ENCODE measurements at regions not wholly inside any gene's neighbourhood (a gene's known extent, or its start where the extent isn't known, plus 50 kb on each side); places are given as distances from the start of the nearest gene placed in this dataset.

GRCh38 chr2:224309176-224309575, 92.7 kb downstream of the FAM124B start:
- Histone ChIP-seq H2BK20ac (ENCODE audit: low read length) (no peak overlapping the region), H2BK120ac (replicated peaks; ENCODE audit: low read depth, low read length) (no peak overlapping the region), H3K9me3 (ENCODE audit: insufficient read depth in 2 of 2, low read depth in 1 of 2, low read length in 1 of 2) (no peaks in the 10 kb centered on the region), H3K27ac (ENCODE audit: low read depth, low read length) (no peak overlapping the region), H2BK5ac (ENCODE audit: low read depth, low read length) (no peak overlapping the region), H2BK15ac (ENCODE audit: low read length) (no peak overlapping the region), H3K23ac (ENCODE audit: insufficient read length) (no peak overlapping the region), H2BK12ac (ENCODE audit: low read depth, low read length) (no peak overlapping the region), H3K9ac (replicated peaks in 1 of 4; ENCODE audit: extremely low read depth in 1 of 4, low read depth in 3 of 4, low read length in 3 of 4) (no peak overlapping the region), H3K56ac (replicated peaks; ENCODE audit: insufficient read length, low read depth, low read length) (no peak overlapping the region), H2AK5ac (ENCODE audit: low read depth, low read length) (no peak overlapping the region), H3K4me1 (replicated peaks in 1 of 4; ENCODE audit: control insufficient read depth in 3 of 4, insufficient read depth in 4 of 4, low read length in 3 of 4) (0 out of 7 replicates have a peak, but pooled peaks cover 0 to 4% (median 0%) of the 10 kb centered on the region in 4 experiments), H3K18ac (ENCODE audit: extremely low read depth, low read length) (no peak overlapping the region), H4K20me1 (replicated peaks in 1 of 2; ENCODE audit: control insufficient read depth in 1 of 2, insufficient read depth in 2 of 2, low read length in 2 of 2) (no peaks in the 10 kb centered on the region), H3K79me2 (ENCODE audit: control insufficient read depth in 1 of 2, insufficient read depth in 2 of 2, low read length in 2 of 2) (no peaks in the 10 kb centered on the region), H2AFZ (ENCODE audit: low read length) (no peak overlapping the region), H3K79me1 (ENCODE audit: low read depth, low read length) (no peaks in the 10 kb centered on the region), H3K14ac (ENCODE audit: insufficient read length) (no peak overlapping the region), H3K36me3 (ENCODE audit: control insufficient read depth in 2 of 4, insufficient read depth in 4 of 4, low read length in 3 of 4) (no peaks in the 10 kb centered on the region), H3K27me3 (replicated peaks in 1 of 4; ENCODE audit: control insufficient read depth in 3 of 4, extremely low read depth in 1 of 4, insufficient read depth in 3 of 4, low read length in 3 of 4) (no peaks in the 10 kb centered on the region), H4K91ac (replicated peaks; ENCODE audit: insufficient read length, low read length) (no peak overlapping the region), H4K8ac (ENCODE audit: extremely low read depth, insufficient read depth, low read length) (no peak overlapping the region), H3K23me2 (ENCODE audit: low read depth, low read length) (no peaks in the 10 kb centered on the region), H4K5ac (ENCODE audit: insufficient read length, low read depth, low read length) (no peak overlapping the region), H3K4ac (replicated peaks; ENCODE audit: insufficient read length, low read depth, low read length) (no peak overlapping the region), H3K4me3 (ENCODE audit: extremely low read depth in 1 of 4, insufficient read depth in 2 of 4, low read depth in 3 of 4, low read length in 4 of 4) (no peak overlapping the region), H3K4me2 (ENCODE audit: insufficient read depth in 1 of 2, low read depth in 2 of 2, low read length in 2 of 2) (no peak overlapping the region)
- WGBS, 2 experiments (ENCODE audit: extremely low coverage in 1 of 2, insufficient coverage in 1 of 2, insufficient read length in 1 of 2, insufficient replicate concordance in 2 of 2, low coverage in 1 of 2, low lambda C conversion rate in 2 of 2, missing lambda C conversion rate in 1 of 2): 98% methylated on average over 4 of the region's 4 CpGs; no CpG with 5 or more reads in 1 of the 2 experiments
- no peak for FAIRE-seq
- ChIA-PET CTCF (ENCODE audit: partially characterized antibody) (interaction anchor here (1.0 to 2.7 kb wide), 5 partner anchors 12 to 60 kb away, joined by 3 to 7 read pairs (median 3); no protein-coding TSS in a partner anchor), POLR2A (ENCODE audit: partially characterized antibody) (no interaction called here)
- no peak for DNase-seq (ENCODE audit: low read depth in 1 of 2, low spot score in 2 of 2)
- TF ChIP-seq MAX (IDR thresholded peaks at IDR 0.05) (no peak), TAF1 (IDR thresholded peaks at IDR 0.05; ENCODE audit: low read depth, low read length) (no peak), GABPA (IDR thresholded peaks at IDR 0.05; ENCODE audit: borderline replicate concordance, insufficient read depth, low read length) (no peak), NRF1 (IDR thresholded peaks at IDR 0.05; ENCODE audit: low read depth, low read length) (no peak), EP300 (IDR thresholded peaks at IDR 0.05; ENCODE audit: borderline replicate concordance in 1 of 2, low read depth in 2 of 2, low read length in 2 of 2) (no peak), SIX5 (IDR thresholded peaks at IDR 0.05; ENCODE audit: low read depth, low read length) (no peak), CBX5 (IDR thresholded peaks at IDR 0.05; ENCODE audit: low read depth, low read length) (no peak), CREB1 (IDR thresholded peaks at IDR 0.05) (no peak), TBP (IDR thresholded peaks at IDR 0.05; ENCODE audit: low read depth, low read length) (no peak), BRCA1 (IDR thresholded peaks at IDR 0.05; ENCODE audit: low read depth, low read length) (no peak), POLR2A (IDR thresholded peaks at IDR 0.05; ENCODE audit: control extremely low read depth in 1 of 2, low read depth in 2 of 2, low read length in 2 of 2) (no peak), PHF8 (conservative IDR thresholded peaks at IDR 0.05; ENCODE audit: low read depth, low read length) (no peak), SRF (IDR thresholded peaks at IDR 0.05; ENCODE audit: low read depth, low read length) (no peak), EGR1 (IDR thresholded peaks at IDR 0.05; ENCODE audit: borderline replicate concordance, low read depth, low read length) (no peak), CTBP2 (IDR thresholded peaks at IDR 0.05; ENCODE audit: borderline replicate concordance, insufficient read depth, insufficient read length, low read length) (no peak), KDM1A (IDR thresholded peaks at IDR 0.05; ENCODE audit: borderline replicate concordance, low read length) (no peak)
